Gastrocnemius medialis (tissue), 4 donors: ENCODE measurements at regions not wholly inside any gene's neighbourhood (a gene's known extent, or its start where the extent isn't known, plus 50 kb on each side); places are given as distances from the start of the nearest gene placed in this dataset.

ENCODE experiments used
- ATAC-seq, 2 donors: fragments of 150-250 bp; one replicate each; pipeline ENCODE4 v1.9.1; 2016
- DNase-seq, 2 donors: peaks; one replicate each; pipeline ENCODE4 v3.0.0-alpha.2; 2019
- H3K27ac ChIP-seq, 4 donors: fragments of 200-600 bp; sonication (generic); 1 replicate in 1 of 4; 2 replicates in 3 of 4; pipeline ENCODE4 v1.5.1; 2016 to 2018; ENCODE audit warnings: mild to moderate bottlenecking in 2 of 4, moderate library complexity in 1 of 4
- H3K27me3 ChIP-seq, 3 donors: fragments of 200-600 bp; sonication (generic) in 2 of 3; 1 replicate in 1 of 3; 2 replicates in 2 of 3; pipeline versions ENCODE4 v1.5.1 to v1.6.0; 2016 to 2019; ENCODE audit warnings: mild to moderate bottlenecking in 1 of 3, moderate library complexity in 1 of 3
- H3K36me3 ChIP-seq, 2 donors: fragments of 200-600 bp; sonication (generic) in 1 of 2; one replicate each; pipeline ENCODE4 v1.5.1; 2017 to 2018
- H3K4me1 ChIP-seq, 2 donors: fragments of 200-600 bp; sonication (generic) in 1 of 2; one replicate each; pipeline ENCODE4 v1.5.1; 2016 to 2017; ENCODE audit warnings: mild to moderate bottlenecking in 2 of 2
- H3K4me3 ChIP-seq, 4 donors: fragments of 200-600 bp; sonication (generic) in 3 of 4; 1 replicate in 1 of 4; 2 replicates in 3 of 4; pipeline ENCODE4 v1.5.1; 2016 to 2019; ENCODE audit warnings: mild to moderate bottlenecking in 2 of 4
- H3K9me3 ChIP-seq, 3 donors: fragments of 200-600 bp; sonication (generic) in 2 of 3; 1 replicate in 1 of 3; 2 replicates in 2 of 3; pipeline ENCODE4 v1.5.1; 2016 to 2019
- POLR2A ChIP-seq, 2 donors: fragments of 450-650 bp; IDR thresholded peaks; one replicate each; pipeline ENCODE4 v1.6.1; 2017; ENCODE audit warnings: antibody characterized with exemption in 2 of 2, mild to moderate bottlenecking in 2 of 2, moderate library complexity in 2 of 2
- in situ Hi-C, 4 donors: fragments of 200-750 bp; cut with MboI; loops; one replicate each; pipeline versions ENCODE4 v1.15.0 to v1.8.0; 2017; ENCODE audit warnings: low sequenced_read_pairs in 4 of 4
- intact Hi-C: fragments of 100-400 bp; cut with DNase I; formaldehyde crosslinking; loops from one replicate; pipeline ENCODE4 v1.15.1; 2023; ENCODE audit warnings: low total_unique reads
- TF ChIP-seq, protein P1 (sequence below), 5 experiments: fragments of 450-650 bp in 3 of 5; fragments of 200-600 bp in 2 of 5; sonication (generic) in 2 of 5; IDR thresholded peaks in 4 of 5; conservative IDR thresholded peaks in 1 of 5; 1 replicate in 4 of 5; 2 replicates in 1 of 5; pipeline ENCODE4 v1.5.1; 2016 to 2019; ENCODE audit warnings: antibody characterized with exemption in 5 of 5, mild to moderate bottlenecking in 3 of 5, moderate library complexity in 3 of 5

DNA sequence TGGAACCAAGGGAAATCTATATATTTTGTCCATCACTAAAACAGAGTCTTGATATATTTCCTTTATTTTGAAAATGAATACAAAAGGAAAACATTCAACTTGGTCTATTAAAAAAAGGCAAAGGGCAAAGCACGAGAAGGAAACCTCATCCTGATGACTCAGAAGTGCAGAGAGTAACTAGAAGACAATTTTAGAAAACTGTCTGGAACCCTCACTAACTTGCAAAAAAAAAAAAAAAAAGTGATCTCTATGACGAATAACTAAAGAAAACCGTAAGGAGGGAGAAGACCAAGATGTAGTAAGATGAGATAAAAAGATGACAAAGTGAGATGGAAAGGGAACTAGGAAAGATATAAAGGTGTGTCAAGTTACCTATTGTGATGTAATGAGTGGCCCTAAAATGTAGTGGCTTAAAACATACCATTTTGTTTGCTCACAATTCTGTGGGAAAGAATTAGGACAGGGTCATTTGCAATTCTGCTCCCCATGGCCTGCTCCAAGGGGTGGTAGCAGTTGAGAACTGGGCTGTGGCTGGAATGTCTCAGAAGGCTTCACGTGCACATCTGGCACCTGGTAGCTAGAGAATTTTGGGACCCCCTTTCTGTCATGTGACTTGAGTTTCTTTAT lies 303.0 kb downstream of the DYSF start:
- no peak overlapping the region for H3K27ac ChIP-seq
- DNase-seq, result no peak
- no peaks in the 10 kb centered on the region for H3K36me3 ChIP-seq
- no peaks in the 10 kb centered on the region for H3K9me3 ChIP-seq
- H3K4me3 ChIP-seq, result no peak overlapping the region
- no peak for ATAC-seq
- no peaks in the 10 kb centered on the region for H3K4me1 ChIP-seq
- no peaks in the 10 kb centered on the region for H3K27me3 ChIP-seq
- TF ChIP-seq, protein P1, sequence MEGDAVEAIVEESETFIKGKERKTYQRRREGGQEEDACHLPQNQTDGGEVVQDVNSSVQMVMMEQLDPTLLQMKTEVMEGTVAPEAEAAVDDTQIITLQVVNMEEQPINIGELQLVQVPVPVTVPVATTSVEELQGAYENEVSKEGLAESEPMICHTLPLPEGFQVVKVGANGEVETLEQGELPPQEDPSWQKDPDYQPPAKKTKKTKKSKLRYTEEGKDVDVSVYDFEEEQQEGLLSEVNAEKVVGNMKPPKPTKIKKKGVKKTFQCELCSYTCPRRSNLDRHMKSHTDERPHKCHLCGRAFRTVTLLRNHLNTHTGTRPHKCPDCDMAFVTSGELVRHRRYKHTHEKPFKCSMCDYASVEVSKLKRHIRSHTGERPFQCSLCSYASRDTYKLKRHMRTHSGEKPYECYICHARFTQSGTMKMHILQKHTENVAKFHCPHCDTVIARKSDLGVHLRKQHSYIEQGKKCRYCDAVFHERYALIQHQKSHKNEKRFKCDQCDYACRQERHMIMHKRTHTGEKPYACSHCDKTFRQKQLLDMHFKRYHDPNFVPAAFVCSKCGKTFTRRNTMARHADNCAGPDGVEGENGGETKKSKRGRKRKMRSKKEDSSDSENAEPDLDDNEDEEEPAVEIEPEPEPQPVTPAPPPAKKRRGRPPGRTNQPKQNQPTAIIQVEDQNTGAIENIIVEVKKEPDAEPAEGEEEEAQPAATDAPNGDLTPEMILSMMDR (IDR thresholded peaks at IDR 0.05 in 4 of 5, conservative IDR thresholded peaks at IDR 0.05 in 1 of 5), result no peak
- TF ChIP-seq POLR2A (IDR thresholded peaks at IDR 0.05), result no peak
- intact Hi-C loops (no loop called here), in situ Hi-C loops (no loop called here)

DNA sequence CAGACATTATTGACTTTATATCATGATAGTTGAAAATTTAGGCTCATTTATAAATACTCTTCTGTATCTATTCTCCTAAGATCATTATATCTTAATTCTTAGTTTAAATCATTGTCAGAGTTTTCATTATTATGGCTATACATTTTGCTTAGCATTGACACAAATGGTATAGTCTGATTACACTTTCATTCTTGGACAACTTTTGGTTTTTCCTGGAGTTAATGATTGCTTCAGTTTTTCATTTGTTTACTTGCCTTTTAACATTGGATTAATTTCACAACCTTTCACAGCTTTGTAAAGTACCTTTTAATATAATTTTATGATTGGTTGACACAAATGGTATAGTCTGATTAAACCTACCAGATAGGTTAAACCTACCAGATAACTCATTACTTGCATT lies 298.2 kb downstream of the DYSF start:
- H3K27ac ChIP-seq, result no peak overlapping the region
- TF ChIP-seq POLR2A (IDR thresholded peaks at IDR 0.05), result no peak
- TF ChIP-seq, protein P1 (IDR thresholded peaks at IDR 0.05 in 4 of 5, conservative IDR thresholded peaks at IDR 0.05 in 1 of 5), result no peak
- H3K36me3 ChIP-seq, result no peaks in the 10 kb centered on the region
- no peak overlapping the region for H3K4me3 ChIP-seq
- DNase-seq (no peak), ATAC-seq (no peak)
- intact Hi-C loops (loop anchor here (2.0 kb wide), 1 partner anchor 33 kb away; no protein-coding TSS in a partner anchor), in situ Hi-C loops (no loop called here)
- no peaks in the 10 kb centered on the region for H3K27me3 ChIP-seq
- no peaks in the 10 kb centered on the region for H3K9me3 ChIP-seq
- peaks cover 33 to 38% of the 10 kb centered on the region in 2 donors for H3K4me1 ChIP-seq

DNA sequence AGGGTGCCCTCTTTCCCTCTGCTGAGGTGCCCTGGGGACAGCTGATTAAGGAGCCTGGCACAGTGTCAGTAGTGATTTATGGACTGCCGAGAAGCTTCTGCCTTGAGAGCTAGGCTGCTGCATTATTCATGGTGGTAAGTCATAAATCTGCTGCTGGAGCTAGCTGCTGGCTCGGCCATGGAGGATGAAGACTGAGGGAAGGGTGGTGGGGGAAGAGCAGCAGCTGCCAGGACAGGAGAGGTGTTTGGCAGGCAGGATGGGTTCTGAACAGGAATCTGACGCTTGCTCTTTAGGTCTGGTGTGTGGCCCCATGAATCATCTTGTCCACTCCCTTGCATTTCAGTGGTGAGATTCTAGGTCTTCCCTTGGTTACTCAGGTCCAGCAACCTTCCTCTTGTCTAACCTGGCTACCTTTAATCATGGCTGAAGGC lies 296.3 kb downstream of the DYSF start:
- TF ChIP-seq POLR2A (IDR thresholded peaks at IDR 0.05), result no peak
- TF ChIP-seq, protein P1 (IDR thresholded peaks at IDR 0.05 in 4 of 5, conservative IDR thresholded peaks at IDR 0.05 in 1 of 5), result no peak
- H3K27ac ChIP-seq, result peak overlapping the region; percentile 34 to 69 (median 48)
- intact Hi-C loops (loop anchor here (2.0 to 5.0 kb wide), 2 partner anchors 35 to 193 kb away; no protein-coding TSS in a partner anchor), in situ Hi-C loops (no loop called here)
- no peaks in the 10 kb centered on the region for H3K36me3 ChIP-seq
- no peaks in the 10 kb centered on the region for H3K9me3 ChIP-seq
- H3K27me3 ChIP-seq, result no peaks in the 10 kb centered on the region
- no peak overlapping the region for H3K4me3 ChIP-seq
- ATAC-seq (peak; percentile 62 to 79), DNase-seq (peak; percentile 71 to 78)
- peaks cover 45 to 54% of the 10 kb centered on the region in 2 donors for H3K4me1 ChIP-seq

DNA sequence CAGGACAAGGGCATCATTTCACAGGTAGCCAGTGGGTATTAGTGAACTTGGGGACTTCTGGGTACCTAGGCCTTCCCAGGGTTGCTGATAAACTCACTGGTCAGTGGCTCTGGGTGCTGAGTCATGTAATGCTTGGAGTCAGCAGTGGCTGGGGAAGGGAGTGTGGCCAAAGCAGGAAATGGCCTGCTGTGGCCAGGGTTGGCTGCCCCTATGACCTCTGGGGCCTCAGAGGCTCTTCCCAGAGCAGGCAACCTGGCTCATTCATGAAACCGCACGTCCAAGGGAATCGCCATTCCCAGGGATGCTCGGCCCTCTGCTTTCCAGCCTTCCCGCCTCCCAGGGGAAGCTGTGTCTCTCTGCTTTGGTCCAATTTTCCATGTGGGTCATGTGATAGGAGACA lies 294.9 kb downstream of the DYSF start:
- TF ChIP-seq, protein P1 (IDR thresholded peaks at IDR 0.05 in 4 of 5, conservative IDR thresholded peaks at IDR 0.05 in 1 of 5), result no peak
- TF ChIP-seq POLR2A (IDR thresholded peaks at IDR 0.05), result no peak
- Histone ChIP-seq H3K4me1 (peaks cover 60 to 66% of the 10 kb centered on the region in 2 donors), H3K27ac (no peak overlapping the region), H3K36me3 (no peaks in the 10 kb centered on the region), H3K27me3 (no peaks in the 10 kb centered on the region), H3K9me3 (no peaks in the 10 kb centered on the region), H3K4me3 (no peak overlapping the region)
- peak; percentile 21 to 66 for DNase-seq
- intact Hi-C loops (loop anchor here (5.0 kb wide), 1 partner anchor 194 kb away; no protein-coding TSS in a partner anchor), in situ Hi-C loops (no loop called here)
- ATAC-seq, result peak in 1 of 2 donors; percentile 3
